Immature natural killer cell (primary cell): ENCODE measurements at regions not wholly inside any gene's neighbourhood (a gene's known extent, or its start where the extent isn't known, plus 50 kb on each side); places are given as distances from the start of the nearest gene placed in this dataset.

Source experiments
- DNase-seq, 3 donors: peaks; one replicate each; pipeline ENCODE4 v3.0.0; 2022; ENCODE audit warnings: mixed read lengths in 1 of 3
- H3K27ac Mint-ChIP-seq, 6 donors: one replicate each; pipeline ENCODE4 v1.8.0; 2020; ENCODE audit warnings: mixed read lengths in 6 of 6, mild to moderate bottlenecking in 5 of 6, inconsistent platforms in 4 of 6, moderate library complexity in 3 of 6
- H3K27me3 Mint-ChIP-seq, 3 donors: one replicate each; pipeline ENCODE4 v1.8.0; 2020 to 2021; ENCODE audit warnings: low read depth in 3 of 3, mild to moderate bottlenecking in 3 of 3, mixed read lengths in 3 of 3, moderate library complexity in 3 of 3, inconsistent platforms in 1 of 3
- H3K36me3 Mint-ChIP-seq, 3 donors: one replicate each; pipeline ENCODE4 v1.8.0; 2020; ENCODE audit warnings: mixed read lengths in 3 of 3, inconsistent platforms in 2 of 3, mild to moderate bottlenecking in 2 of 3
- H3K4me1 Mint-ChIP-seq, 2 donors: one replicate each; pipeline ENCODE4 v1.8.0; 2020; ENCODE audit warnings: inconsistent platforms in 2 of 2, mild to moderate bottlenecking in 2 of 2, mixed read lengths in 2 of 2, moderate library complexity in 1 of 2
- H3K4me3 Mint-ChIP-seq, 5 donors: one replicate each; pipeline ENCODE4 v1.8.0; 2020; ENCODE audit warnings: mild to moderate bottlenecking in 5 of 5, mixed read lengths in 5 of 5, inconsistent platforms in 3 of 5, moderate library complexity in 3 of 5
- H3K9me3 Mint-ChIP-seq, 6 donors: one replicate each; pipeline ENCODE4 v1.8.0; 2020; ENCODE audit warnings: mild to moderate bottlenecking in 6 of 6, mixed read lengths in 6 of 6, inconsistent platforms in 4 of 6, moderate library complexity in 3 of 6

GRCh38 chr5:74370168-74370567 is 270.4 kb downstream of the ENC1 start:
- no peaks in the 10 kb centered on the region for H3K4me1 Mint-ChIP-seq
- no peak for DNase-seq
- H3K27me3 Mint-ChIP-seq, result peaks cover 0 to 6% (median 5%) of the 10 kb centered on the region in 3 donors
- H3K36me3 Mint-ChIP-seq, result no peaks in the 10 kb centered on the region
- no peak overlapping the region for H3K27ac Mint-ChIP-seq
- no peak overlapping the region for H3K4me3 Mint-ChIP-seq
- H3K9me3 Mint-ChIP-seq, result peaks cover 0 to 3% (median 0%) of the 10 kb centered on the region in 6 donors

- H3K27me3 Mint-ChIP-seq, result peaks cover under 1 to 8% (median 5%) of the 10 kb centered on the region in 3 donors
Observed at GRCh38 chr5:74369173-74369572, 271.4 kb downstream of the ENC1 start.

GRCh38 chr5:74367934-74368333 is 272.6 kb downstream of the ENC1 start:
- Mint-ChIP-seq H3K9me3 (peaks cover 0 to 6% (median 0%) of the 10 kb centered on the region in 6 donors), H3K27ac (no peak overlapping the region), H3K4me1 (no peaks in the 10 kb centered on the region), H3K27me3 (peaks cover 3 to 8% (median 5%) of the 10 kb centered on the region in 3 donors), H3K4me3 (no peak overlapping the region), H3K36me3 (no peaks in the 10 kb centered on the region)
- DNase-seq, result no peak

More at GRCh38 chr5:74369173-74369572, 271.4 kb downstream of the ENC1 start:
- DNase-seq, result no peak
- H3K9me3 Mint-ChIP-seq, result peaks cover 0 to 6% (median 0%) of the 10 kb centered on the region in 6 donors
- no peaks in the 10 kb centered on the region for H3K4me1 Mint-ChIP-seq
- no peak overlapping the region for H3K27ac Mint-ChIP-seq
- H3K4me3 Mint-ChIP-seq, result no peak overlapping the region
- no peaks in the 10 kb centered on the region for H3K36me3 Mint-ChIP-seq

- peaks cover 0 to 6% (median 0%) of the 10 kb centered on the region in 6 donors for H3K9me3 Mint-ChIP-seq
- no peaks in the 10 kb centered on the region for H3K4me1 Mint-ChIP-seq
- H3K27me3 Mint-ChIP-seq, result peaks cover 3 to 11% (median 6%) of the 10 kb centered on the region in 3 donors
- no peak for DNase-seq
- no peak overlapping the region for H3K4me3 Mint-ChIP-seq
- H3K36me3 Mint-ChIP-seq, result no peaks in the 10 kb centered on the region
- no peak overlapping the region for H3K27ac Mint-ChIP-seq
Observed at GRCh38 chr5:74367241-74367733, 273.2 kb downstream of the ENC1 start.

- DNase-seq, result no peak
- H3K4me1 Mint-ChIP-seq, result no peaks in the 10 kb centered on the region
- H3K27ac Mint-ChIP-seq, result no peak overlapping the region
- H3K36me3 Mint-ChIP-seq, result no peaks in the 10 kb centered on the region
- H3K9me3 Mint-ChIP-seq, result peaks cover 0 to 6% (median 0%) of the 10 kb centered on the region in 6 donors
- H3K4me3 Mint-ChIP-seq, result no peak overlapping the region
- peaks cover 3 to 11% (median 7%) of the 10 kb centered on the region in 3 donors for H3K27me3 Mint-ChIP-seq
Observed at GRCh38 chr5:74365723-74366122, 274.8 kb downstream of the ENC1 start.

GRCh38 chr5:74364507-74364906 is 276.0 kb downstream of the ENC1 start:
- H3K4me3 Mint-ChIP-seq, result no peak overlapping the region
- no peaks in the 10 kb centered on the region for H3K4me1 Mint-ChIP-seq
- no peak for DNase-seq
- no peak overlapping the region for H3K27ac Mint-ChIP-seq
- H3K36me3 Mint-ChIP-seq, result no peaks in the 10 kb centered on the region
- H3K9me3 Mint-ChIP-seq, result peaks cover 0 to 6% (median 0%) of the 10 kb centered on the region in 6 donors
- peaks cover 3 to 13% (median 6%) of the 10 kb centered on the region in 3 donors for H3K27me3 Mint-ChIP-seq

- H3K27me3 Mint-ChIP-seq, result peaks cover 3 to 13% (median 4%) of the 10 kb centered on the region in 3 donors
- DNase-seq, result no peak
- no peaks in the 10 kb centered on the region for H3K4me1 Mint-ChIP-seq
- H3K4me3 Mint-ChIP-seq, result no peak overlapping the region
- H3K9me3 Mint-ChIP-seq, result peaks cover 0 to 6% (median 0%) of the 10 kb centered on the region in 6 donors
- H3K36me3 Mint-ChIP-seq, result no peaks in the 10 kb centered on the region
- H3K27ac Mint-ChIP-seq, result no peak overlapping the region
Observed at GRCh38 chr5:74363603-74364205, 276.8 kb downstream of the ENC1 start.

GRCh38 chr5:74361406-74362358 is 278.8 kb downstream of the ENC1 start:
- peaks cover 2 to 10% (median 3%) of the 10 kb centered on the region in 3 donors for H3K27me3 Mint-ChIP-seq
- H3K9me3 Mint-ChIP-seq, result peaks cover 0 to 6% (median 0%) of the 10 kb centered on the region in 6 donors
- H3K4me3 Mint-ChIP-seq, result no peak overlapping the region
- H3K36me3 Mint-ChIP-seq, result no peaks in the 10 kb centered on the region
- no peak for DNase-seq
- H3K4me1 Mint-ChIP-seq, result no peaks in the 10 kb centered on the region
- H3K27ac Mint-ChIP-seq, result no peak overlapping the region

GRCh38 chr5:74360535-74361210 is 279.9 kb downstream of the ENC1 start:
- peaks cover 2 to 9% (median 3%) of the 10 kb centered on the region in 3 donors for H3K27me3 Mint-ChIP-seq
- H3K4me3 Mint-ChIP-seq, result no peak overlapping the region
- H3K4me1 Mint-ChIP-seq, result no peaks in the 10 kb centered on the region
- H3K27ac Mint-ChIP-seq, result no peak overlapping the region
- peaks cover 0 to 3% (median 0%) of the 10 kb centered on the region in 6 donors for H3K9me3 Mint-ChIP-seq
- DNase-seq, result no peak
- no peaks in the 10 kb centered on the region for H3K36me3 Mint-ChIP-seq

GRCh38 chr5:74357827-74358226 is 282.7 kb downstream of the ENC1 start:
- Mint-ChIP-seq H3K27ac (no peak overlapping the region), H3K36me3 (no peaks in the 10 kb centered on the region), H3K4me1 (no peaks in the 10 kb centered on the region), H3K4me3 (no peak overlapping the region), H3K9me3 (no peaks in the 10 kb centered on the region), H3K27me3 (peaks cover 2 to 7% (median 4%) of the 10 kb centered on the region in 3 donors)
- no peak for DNase-seq

- Mint-ChIP-seq H3K27ac (no peak overlapping the region), H3K36me3 (no peaks in the 10 kb centered on the region), H3K27me3 (peaks cover 0 to 12% (median 7%) of the 10 kb centered on the region in 3 donors), H3K4me1 (no peaks in the 10 kb centered on the region), H3K9me3 (no peaks in the 10 kb centered on the region), H3K4me3 (no peak overlapping the region)
- no peak for DNase-seq
Observed at GRCh38 chr5:74356009-74356695, 284.4 kb downstream of the ENC1 start.

- Mint-ChIP-seq H3K27me3 (peaks cover 0 to 16% (median 10%) of the 10 kb centered on the region in 3 donors), H3K27ac (no peak overlapping the region), H3K4me3 (no peak overlapping the region), H3K36me3 (no peaks in the 10 kb centered on the region), H3K9me3 (no peaks in the 10 kb centered on the region), H3K4me1 (no peaks in the 10 kb centered on the region)
- DNase-seq, result no peak
Observed at GRCh38 chr5:74355041-74355824, 285.3 kb downstream of the ENC1 start.
